PC-3 (cell line): ENCODE measurements at regions not wholly inside any gene's neighbourhood (a gene's known extent, or its start where the extent isn't known, plus 50 kb on each side); places are given as distances from the start of the nearest gene placed in this dataset.

Source experiments
- CTCF ChIP-seq: fragments of 300-600 bp; sonication (generic); conservative IDR thresholded peaks from 2 replicates; pipeline ENCODE4 v1.5.1; 2017; ENCODE audit warnings: antibody characterized with exemption, low read depth, mild to moderate bottlenecking, low read length
- EZH2phosphoT487 ChIP-seq: fragments of 300-600 bp; sonication (generic); IDR thresholded peaks from 2 replicates; pipeline ENCODE4 v1.6.1; 2018; ENCODE audit warnings: mild to moderate bottlenecking, antibody characterized with exemption, low read length, borderline replicate concordance

GRCh38 chr10:33655921-33656320, 321.5 kb upstream of the NRP1 start:
- no peak for TF ChIP-seq EZH2phosphoT487
- no peak for TF ChIP-seq CTCF
